Activated T-cell treated with anti-CD3 and anti-CD28 coated beads, Interleukin-2, amount 50 U/mL, for 72 hours (primary cell): ENCODE measurements at regions not wholly inside any gene's neighbourhood (a gene's known extent, or its start where the extent isn't known, plus 50 kb on each side); places are given as distances from the start of the nearest gene placed in this dataset.

Experiments used
- ATAC-seq, 2 donors: fragments of 150-1000 bp; cut with Tn5 transposase; replicated peaks in 1 of 2; 2 replicates each; pipeline ENCODE4 v1.10.0; 2021; ENCODE audit warnings: moderate library complexity in 2 of 2, mild to moderate bottlenecking in 1 of 2
- DNase-seq, 2 donors: peaks; one replicate each; pipeline ENCODE4 v3.0.0; 2021 to 2022; ENCODE audit warnings: mixed read lengths in 1 of 2
- H3K27ac Mint-ChIP-seq: one replicate; pipeline ENCODE4 v1.8.0; 2022; ENCODE audit warnings: mild to moderate bottlenecking, moderate library complexity, mixed read lengths
- H3K27me3 Mint-ChIP-seq: one replicate; pipeline ENCODE4 v1.8.0; 2022; ENCODE audit warnings: low read depth, mixed read lengths
- H3K36me3 Mint-ChIP-seq, 2 donors: one replicate each; pipeline ENCODE4 v1.8.0; 2022; ENCODE audit warnings: mixed read lengths in 2 of 2, mild to moderate bottlenecking in 1 of 2; ENCODE audit not compliant: insufficient read depth in 2 of 2
- H3K4me1 Mint-ChIP-seq: one replicate; pipeline ENCODE4 v1.8.0; 2022; ENCODE audit warnings: low read depth, mixed read lengths
- H3K4me3 Mint-ChIP-seq, 2 donors: one replicate each; pipeline ENCODE4 v1.8.0; 2022; ENCODE audit warnings: mild to moderate bottlenecking in 2 of 2, mixed read lengths in 2 of 2, moderate library complexity in 2 of 2
- H3K9me3 Mint-ChIP-seq, 2 donors: one replicate each; pipeline ENCODE4 v1.8.0; 2022; ENCODE audit warnings: mixed read lengths in 2 of 2

DNA sequence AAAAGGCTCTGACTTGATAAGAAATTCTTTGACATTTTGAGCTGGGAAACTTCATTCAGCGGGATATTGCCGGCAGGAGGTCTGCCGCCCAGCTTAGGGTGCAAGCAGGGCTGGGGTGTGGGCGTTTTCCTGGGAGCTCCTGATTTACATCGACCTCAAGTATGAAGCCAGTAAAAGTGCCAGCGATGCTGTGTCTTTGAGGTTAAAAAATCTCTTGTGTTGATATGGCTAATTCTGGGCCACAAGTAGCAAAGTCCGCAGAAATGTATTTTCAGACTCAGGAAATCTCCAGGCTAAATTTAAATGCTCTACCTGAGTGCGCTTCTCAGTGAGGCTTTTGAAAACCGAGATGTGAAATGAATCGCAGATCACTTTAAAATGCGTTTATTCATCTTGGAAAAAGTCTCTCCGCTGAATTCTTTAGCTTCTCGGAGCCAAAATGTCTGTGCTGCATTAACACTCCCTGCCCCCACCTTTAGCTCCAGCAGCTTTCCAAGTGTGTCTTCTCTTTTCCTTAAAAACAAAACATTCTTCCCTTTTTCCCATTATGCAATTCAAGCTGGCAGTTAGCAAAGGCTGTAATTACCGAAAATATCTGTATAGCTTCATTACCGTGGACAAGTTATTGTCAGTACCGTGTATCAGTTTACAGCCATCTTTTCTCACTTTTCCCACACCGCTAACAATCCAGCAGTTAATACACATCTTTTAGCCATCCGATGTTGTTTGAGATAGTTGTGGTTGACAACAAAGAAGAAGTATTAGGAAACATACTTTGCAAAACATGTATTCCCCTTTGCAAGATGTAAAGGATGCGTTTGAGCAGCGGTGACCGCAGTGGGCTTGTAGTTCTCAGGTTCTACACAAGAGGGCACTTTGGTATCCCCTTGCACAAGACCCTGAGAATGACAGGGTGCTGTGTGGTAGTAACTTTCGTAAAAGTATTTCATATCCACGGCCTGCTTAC is 136.0 kb upstream of the STX18 start:
- peaks cover 0 to 2% of the 10 kb centered on the region in 2 donors for H3K36me3 Mint-ChIP-seq
- peak in 1 of 2 donors; percentile 7 for DNase-seq

DNA sequence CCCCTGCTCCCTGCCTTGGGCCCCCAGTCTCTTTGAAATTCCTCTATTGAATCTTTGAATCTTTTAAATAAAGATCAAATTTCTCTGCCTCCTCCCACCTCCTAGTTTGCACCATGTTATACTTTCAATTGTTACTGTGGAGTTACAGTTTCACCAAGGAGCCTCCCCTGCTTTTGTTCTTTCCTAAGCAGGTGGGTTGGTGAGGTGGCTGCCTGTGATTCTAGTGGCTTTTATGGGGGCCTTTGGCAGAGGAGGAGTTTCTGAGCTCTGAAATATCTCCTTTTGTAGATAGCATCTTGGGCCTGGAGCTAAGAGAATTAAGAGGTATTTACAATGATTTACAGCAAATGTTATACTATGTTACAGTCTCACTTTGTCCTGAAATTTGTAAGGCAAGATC is 133.8 kb upstream of the STX18 start:
- ATAC-seq: no peak
- no peak for DNase-seq
- H3K9me3 Mint-ChIP-seq: no peaks in the 10 kb centered on the region
- H3K27me3 Mint-ChIP-seq: no peaks in the 10 kb centered on the region
- H3K4me1 Mint-ChIP-seq: no peaks in the 10 kb centered on the region
- no peak overlapping the region for H3K4me3 Mint-ChIP-seq
- H3K36me3 Mint-ChIP-seq: peaks cover 0 to 2% of the 10 kb centered on the region in 2 donors
- H3K27ac Mint-ChIP-seq: no peak overlapping the region

More for the DNA sequence above, 136.0 kb upstream of the STX18 start:
- ATAC-seq: no peak
- Mint-ChIP-seq H3K4me1 (no peaks in the 10 kb centered on the region), H3K27me3 (no peaks in the 10 kb centered on the region), H3K9me3 (no peaks in the 10 kb centered on the region), H3K4me3 (no peak overlapping the region), H3K27ac (no peak overlapping the region)

DNA sequence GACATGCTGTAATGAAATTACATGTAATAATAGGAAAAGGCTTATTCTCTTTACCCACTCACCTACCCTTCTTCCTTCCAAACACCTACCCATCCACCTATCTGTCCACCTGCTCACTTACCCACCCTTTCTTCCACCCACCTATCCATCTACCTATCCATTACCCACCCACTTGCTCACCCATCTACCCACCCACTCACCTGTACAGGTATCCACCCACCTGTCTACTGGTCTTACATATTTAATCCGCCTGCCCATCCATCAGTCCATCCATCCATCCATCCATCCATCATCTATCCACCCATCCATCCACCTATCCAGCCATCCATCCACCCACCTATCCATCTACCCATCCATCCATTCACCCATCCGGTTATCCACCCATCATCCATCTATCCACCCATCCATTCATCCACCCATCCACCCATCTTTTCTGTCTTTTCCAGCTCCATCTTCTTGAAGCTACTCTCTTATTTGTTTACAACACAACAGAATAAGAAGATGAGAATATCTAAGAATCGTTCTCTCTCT is 133.3 kb upstream of the STX18 start:
- no peaks in the 10 kb centered on the region for H3K4me1 Mint-ChIP-seq
- no peaks in the 10 kb centered on the region for H3K27me3 Mint-ChIP-seq
- no peak overlapping the region for H3K4me3 Mint-ChIP-seq
- ATAC-seq (no peak), DNase-seq (no peak)
- peaks cover 0 to 2% of the 10 kb centered on the region in 2 donors for H3K36me3 Mint-ChIP-seq
- H3K9me3 Mint-ChIP-seq: no peaks in the 10 kb centered on the region
- H3K27ac Mint-ChIP-seq: no peak overlapping the region

DNA sequence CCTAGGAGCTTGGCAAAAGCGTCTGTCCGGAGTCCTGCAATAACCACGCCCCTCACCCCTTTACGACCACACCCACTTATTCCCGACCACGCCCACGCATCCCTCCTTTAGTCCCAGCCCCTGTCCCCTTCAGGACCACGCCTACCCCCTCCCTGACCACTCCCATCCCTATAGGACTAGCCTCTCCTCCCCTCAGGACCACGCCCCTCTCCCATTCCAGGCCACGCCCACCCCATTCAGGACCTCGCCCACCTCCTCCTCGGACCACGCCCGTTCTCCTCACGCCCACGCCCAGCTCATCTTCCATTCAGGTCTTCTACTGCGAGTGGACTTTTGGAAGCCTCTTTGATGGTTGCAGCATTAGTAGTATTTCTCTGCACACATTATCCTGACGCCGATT is 131.2 kb upstream of the STX18 start:
- Mint-ChIP-seq H3K27me3 (no peaks in the 10 kb centered on the region), H3K36me3 (peaks cover 0 to 2% of the 10 kb centered on the region in 2 donors), H3K27ac (no peak overlapping the region), H3K4me3 (no peak overlapping the region), H3K9me3 (no peaks in the 10 kb centered on the region), H3K4me1 (no peaks in the 10 kb centered on the region)
- no peak for DNase-seq
- ATAC-seq: no peak

DNA sequence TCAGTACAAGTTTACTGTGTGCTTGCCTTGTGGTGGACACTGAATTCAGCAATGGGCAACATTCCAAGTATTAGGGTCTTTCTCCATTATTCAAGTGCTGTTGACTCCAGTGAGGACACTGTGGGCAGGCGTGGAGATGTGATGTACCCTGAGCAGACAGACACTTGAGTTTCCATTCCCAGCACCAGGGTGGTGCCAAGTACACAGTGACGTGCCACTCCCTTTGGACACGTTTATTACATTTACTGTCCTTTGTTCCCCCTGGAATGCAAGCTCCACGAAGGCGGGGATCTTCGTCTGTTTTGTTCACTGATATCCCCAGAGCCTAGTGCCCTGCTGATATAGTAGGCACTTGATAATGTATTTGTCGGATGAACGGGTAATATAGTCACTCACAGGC is 130.6 kb upstream of the STX18 start:
- H3K4me1 Mint-ChIP-seq: no peaks in the 10 kb centered on the region
- peaks cover 0 to 2% of the 10 kb centered on the region in 2 donors for H3K36me3 Mint-ChIP-seq
- H3K27me3 Mint-ChIP-seq: no peaks in the 10 kb centered on the region
- H3K9me3 Mint-ChIP-seq: no peaks in the 10 kb centered on the region
- H3K4me3 Mint-ChIP-seq: no peak overlapping the region
- H3K27ac Mint-ChIP-seq: no peak overlapping the region
- DNase-seq: no peak
- no peak for ATAC-seq

DNA sequence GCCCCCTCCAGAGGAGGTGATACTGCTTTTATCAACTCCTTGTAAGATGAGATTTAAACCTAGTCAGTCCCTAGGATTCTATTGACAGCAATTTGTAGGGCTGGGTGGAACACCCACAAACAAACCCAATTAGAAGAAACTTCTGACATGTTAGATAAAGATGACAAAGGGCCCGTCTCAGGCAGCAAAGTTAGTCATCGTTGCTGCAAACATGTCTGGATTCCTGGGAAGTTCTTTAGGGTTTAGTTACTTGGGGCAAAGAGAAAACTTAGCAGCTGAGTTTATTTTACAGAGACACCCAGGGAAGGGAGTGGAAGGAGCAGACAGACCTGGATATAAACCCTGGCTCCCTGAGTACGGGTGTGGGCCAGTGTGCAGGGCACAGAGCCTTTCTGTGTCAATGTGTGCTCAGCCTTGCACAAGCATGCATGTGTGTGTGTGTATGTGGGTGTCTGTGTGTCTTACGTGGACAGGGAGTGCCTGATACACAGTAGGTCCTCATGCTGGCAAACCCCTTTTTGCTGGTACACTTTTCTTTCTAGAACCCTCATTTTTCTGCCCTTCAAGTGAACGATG is 130.0 kb upstream of the STX18 start:
- ATAC-seq: no peak
- no peaks in the 10 kb centered on the region for H3K27me3 Mint-ChIP-seq
- H3K4me3 Mint-ChIP-seq: no peak overlapping the region
- H3K4me1 Mint-ChIP-seq: no peaks in the 10 kb centered on the region
- H3K9me3 Mint-ChIP-seq: no peaks in the 10 kb centered on the region
- peaks cover 0 to 2% of the 10 kb centered on the region in 2 donors for H3K36me3 Mint-ChIP-seq
- DNase-seq: no peak
- H3K27ac Mint-ChIP-seq: no peak overlapping the region

DNA sequence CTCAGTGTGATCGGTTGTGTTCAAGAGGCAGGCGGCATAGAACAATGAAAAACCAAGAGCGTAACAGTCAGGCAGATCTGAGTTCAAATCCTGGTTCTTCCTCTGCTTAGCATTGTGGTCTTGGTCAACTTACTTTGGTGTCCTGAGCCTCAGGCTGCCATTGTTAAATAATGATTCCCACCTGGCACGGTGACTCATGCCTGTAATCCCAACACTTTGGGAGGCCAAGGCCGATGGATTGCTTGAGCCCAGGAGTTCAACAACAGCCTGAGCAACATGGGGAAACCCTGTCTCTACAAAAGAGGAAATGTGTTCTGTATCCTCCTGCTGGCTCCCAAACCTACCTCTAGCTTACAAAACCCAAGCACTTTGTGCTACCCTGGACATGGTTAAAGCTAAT is 129.0 kb upstream of the STX18 start:
- Mint-ChIP-seq H3K27me3 (no peaks in the 10 kb centered on the region), H3K27ac (no peak overlapping the region), H3K4me3 (no peak overlapping the region), H3K4me1 (no peaks in the 10 kb centered on the region), H3K36me3 (peaks cover 0 to 2% of the 10 kb centered on the region in 2 donors), H3K9me3 (no peaks in the 10 kb centered on the region)
- no peak for ATAC-seq
- DNase-seq: no peak

DNA sequence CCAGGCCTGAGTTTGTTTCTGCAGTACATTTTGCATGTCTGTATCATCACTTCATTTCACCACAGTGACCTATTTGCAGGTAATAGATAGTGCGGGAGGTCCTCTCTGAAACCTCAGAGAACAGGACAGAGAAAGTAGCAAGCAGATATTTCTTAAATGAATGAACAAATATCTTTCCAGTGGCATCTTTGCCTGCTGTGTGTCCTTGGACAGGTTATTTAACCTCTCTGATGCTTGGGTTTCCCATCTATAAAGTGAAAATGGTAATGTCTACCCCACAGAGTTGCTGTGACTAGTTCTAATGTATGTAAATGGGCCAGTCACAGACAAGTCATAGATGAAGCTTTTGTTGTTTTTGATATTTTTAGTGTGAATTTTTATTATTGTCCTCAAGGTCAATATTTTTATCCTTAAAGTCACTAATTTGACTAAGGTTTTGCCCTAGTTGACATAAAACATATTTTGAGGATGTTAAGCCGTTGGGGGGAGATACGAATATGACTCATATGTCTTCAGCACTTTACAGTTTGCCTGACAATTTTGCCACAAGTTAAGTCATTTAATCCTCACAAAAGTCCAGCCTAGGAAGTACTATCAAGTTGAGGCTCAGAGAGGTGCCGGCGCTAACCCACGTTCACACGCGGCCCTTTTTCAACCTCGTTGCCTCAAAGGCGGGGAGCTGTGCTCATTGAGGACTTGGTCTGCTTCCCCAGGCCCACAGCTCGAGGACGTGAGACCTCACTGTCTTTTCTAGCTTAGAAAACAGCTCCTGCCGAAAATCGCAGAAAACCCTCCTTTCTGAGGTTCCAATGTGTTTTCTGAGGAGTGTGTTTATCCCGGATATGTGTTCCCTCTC is 126.7 kb upstream of the STX18 start:
- H3K27ac Mint-ChIP-seq: no peak overlapping the region
- ATAC-seq (no peak), DNase-seq (no peak)
- no peak overlapping the region for H3K4me3 Mint-ChIP-seq
- H3K36me3 Mint-ChIP-seq: no peaks in the 10 kb centered on the region
- H3K27me3 Mint-ChIP-seq: no peaks in the 10 kb centered on the region
- H3K9me3 Mint-ChIP-seq: no peaks in the 10 kb centered on the region
- no peaks in the 10 kb centered on the region for H3K4me1 Mint-ChIP-seq

DNA sequence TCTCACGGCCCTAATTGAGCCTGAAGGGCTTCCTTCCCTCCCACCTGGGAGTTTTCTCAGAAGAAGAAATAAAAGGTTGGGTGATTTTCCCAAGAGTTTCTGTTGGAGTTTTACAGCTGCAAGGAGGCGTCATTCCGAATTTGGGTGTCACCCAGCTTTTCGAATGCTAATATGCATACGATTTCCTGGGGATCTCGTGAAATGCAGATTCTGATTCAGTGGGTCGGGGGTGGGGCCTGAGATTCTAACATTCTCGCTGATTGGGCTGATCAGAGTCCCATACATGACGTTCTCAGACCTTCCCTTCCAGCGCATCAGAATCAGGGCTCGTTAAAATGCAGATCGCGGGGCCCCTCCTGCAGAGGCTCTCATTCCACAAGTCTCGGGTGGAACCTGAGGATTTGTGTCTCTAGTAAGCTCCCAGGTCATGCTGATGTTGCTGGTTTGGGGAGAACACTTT is 125.8 kb upstream of the STX18 start:
- Mint-ChIP-seq H3K4me1 (no peaks in the 10 kb centered on the region), H3K4me3 (no peak overlapping the region), H3K9me3 (no peaks in the 10 kb centered on the region), H3K36me3 (no peaks in the 10 kb centered on the region), H3K27me3 (no peaks in the 10 kb centered on the region), H3K27ac (no peak overlapping the region)
- ATAC-seq (no peak), DNase-seq (no peak)

DNA sequence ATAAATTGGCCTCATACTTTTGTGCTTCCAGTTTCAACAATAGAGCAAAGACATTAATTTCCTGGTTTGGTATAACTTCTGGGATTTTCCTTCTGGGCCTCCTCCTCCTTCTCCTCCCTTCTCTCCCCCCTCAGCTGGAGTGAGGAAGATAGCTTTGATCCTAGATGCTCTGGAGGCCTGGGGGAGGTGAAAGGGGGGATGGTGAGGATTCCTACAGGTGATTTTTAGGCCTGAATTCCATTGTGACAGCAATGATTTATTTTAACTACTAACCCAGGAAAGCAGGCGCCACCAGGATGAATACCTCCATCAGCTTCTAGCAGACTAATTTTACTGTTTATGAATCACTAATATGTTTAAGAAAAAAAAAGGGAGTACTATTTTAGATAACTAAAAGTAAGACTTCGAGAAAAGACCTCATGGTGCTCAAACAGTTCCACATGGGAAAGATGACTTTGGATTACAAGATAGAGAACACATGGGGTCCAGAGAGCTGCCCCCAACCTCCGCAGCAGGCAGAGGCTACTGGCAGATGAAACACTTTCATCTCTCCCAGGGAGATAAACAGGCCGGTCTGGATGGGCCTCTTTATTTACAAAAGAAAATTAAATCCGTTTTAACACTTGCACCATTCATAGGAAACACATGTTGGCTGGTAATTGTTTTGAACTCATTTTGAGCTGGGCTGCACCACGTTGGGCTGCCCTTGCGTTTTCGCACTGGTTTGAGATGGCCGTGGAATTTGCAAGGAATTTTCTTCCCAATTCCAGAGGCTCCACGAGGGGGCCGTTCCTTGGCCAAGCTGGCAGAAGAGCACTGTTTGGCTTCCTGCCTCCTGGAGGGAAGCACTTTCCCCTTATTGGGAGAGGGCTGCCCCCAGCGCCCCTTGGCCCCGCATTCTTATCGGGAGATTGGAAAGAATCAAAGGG is 125.1 kb upstream of the STX18 start:
- Mint-ChIP-seq H3K9me3 (no peaks in the 10 kb centered on the region), H3K4me1 (no peaks in the 10 kb centered on the region), H3K4me3 (no peak overlapping the region), H3K27me3 (no peaks in the 10 kb centered on the region), H3K27ac (no peak overlapping the region), H3K36me3 (no peaks in the 10 kb centered on the region)
- ATAC-seq: no peak
- no peak for DNase-seq

DNA sequence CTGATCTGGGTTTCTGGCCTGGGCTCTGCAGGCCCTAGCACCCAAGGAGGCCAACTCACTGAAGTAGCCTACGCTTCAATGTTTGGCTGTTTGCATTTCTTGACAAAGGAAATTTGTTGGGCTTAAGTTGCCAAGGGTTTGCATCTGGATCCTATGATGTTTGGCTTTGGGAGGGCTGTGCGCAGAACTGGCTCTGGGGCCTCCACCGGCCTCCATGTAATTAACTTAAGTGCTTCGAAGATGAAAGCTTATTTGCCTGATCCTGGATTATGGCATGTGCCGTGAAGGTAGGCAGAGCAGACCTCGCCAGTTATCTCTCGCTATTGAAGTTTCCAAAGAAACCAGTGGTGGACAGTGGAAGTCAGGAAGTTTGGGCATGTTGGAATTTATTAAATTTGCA is 124.3 kb upstream of the STX18 start:
- Mint-ChIP-seq H3K9me3 (no peaks in the 10 kb centered on the region), H3K36me3 (no peaks in the 10 kb centered on the region), H3K4me3 (no peak overlapping the region), H3K27me3 (no peaks in the 10 kb centered on the region), H3K27ac (no peak overlapping the region), H3K4me1 (no peaks in the 10 kb centered on the region)
- no peak for ATAC-seq
- no peak for DNase-seq

DNA sequence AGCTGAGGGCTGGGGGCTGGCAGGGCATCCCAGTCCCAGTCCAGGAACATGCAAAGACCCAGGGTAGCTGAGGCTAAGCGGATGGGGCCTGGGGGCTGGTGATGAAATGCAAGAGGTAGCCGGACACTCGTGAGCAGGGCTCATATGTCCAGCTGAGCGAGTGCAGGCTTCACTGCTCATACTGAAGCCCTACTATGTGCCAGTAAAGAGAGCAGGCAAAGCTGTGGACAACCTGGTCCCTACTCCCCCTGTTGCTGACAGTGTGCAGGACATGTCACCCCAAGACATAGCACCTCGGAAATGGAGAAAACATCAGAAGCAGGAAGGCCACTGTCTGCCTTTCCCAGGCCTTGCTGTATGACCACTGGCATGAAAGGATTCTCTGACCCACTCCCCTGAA is 122.4 kb upstream of the STX18 start:
- no peaks in the 10 kb centered on the region for H3K4me1 Mint-ChIP-seq
- DNase-seq (no peak), ATAC-seq (no peak)
- no peaks in the 10 kb centered on the region for H3K9me3 Mint-ChIP-seq
- H3K4me3 Mint-ChIP-seq: no peak overlapping the region
- no peak overlapping the region for H3K27ac Mint-ChIP-seq
- no peaks in the 10 kb centered on the region for H3K36me3 Mint-ChIP-seq
- no peaks in the 10 kb centered on the region for H3K27me3 Mint-ChIP-seq
